DND-41 (cell line): ENCODE measurements at regions not wholly inside any gene's neighbourhood (a gene's known extent, or its start where the extent isn't known, plus 50 kb on each side); places are given as distances from the start of the nearest gene placed in this dataset.

Source experiments
- ATAC-seq: fragments of 200-7000 bp; cut with Tn5 transposase; 3 replicates; pipeline ENCODE4 v1.9.1; 2021; ENCODE audit warnings: low read depth; ENCODE audit not compliant: insufficient read depth
- DNase-seq: peaks from one replicate; pipeline ENCODE4 v3.0.0-alpha.2; 2020
- H2AFZ ChIP-seq: 2 replicates; pipeline ENCODE4 v1.6.0; 2012; ENCODE audit warnings: low read depth, low read length
- H3K27ac ChIP-seq: 2 replicates; pipeline ENCODE4 v1.5.1; 2012; ENCODE audit warnings: low read length, inconsistent platforms
- H3K27me3 ChIP-seq: fragments of 200-600 bp; sonication (generic); 2 replicates; pipeline ENCODE4 v1.6.0; 2012; ENCODE audit warnings: low read length, mild to moderate bottlenecking, inconsistent platforms; ENCODE audit not compliant: insufficient read depth, poor library complexity
- H3K36me3 ChIP-seq: 2 replicates; pipeline ENCODE4 v1.5.1; 2012; ENCODE audit warnings: low read length, inconsistent platforms; ENCODE audit not compliant: insufficient read depth
- H3K4me1 ChIP-seq: 2 replicates; pipeline ENCODE4 v1.5.1; 2012; ENCODE audit warnings: mild to moderate bottlenecking, low read length; ENCODE audit not compliant: insufficient read depth
- H3K4me2 ChIP-seq: 2 replicates; pipeline ENCODE4 v1.6.0; 2012; ENCODE audit warnings: mild to moderate bottlenecking, moderate library complexity, low read length, inconsistent platforms; ENCODE audit not compliant: insufficient read depth
- H3K4me3 ChIP-seq, 2 experiments: fragments of 200-600 bp in 1 of 2; shearing (Covaris generic) in 1 of 2; 2 replicates each; pipeline ENCODE4 v1.5.1; 2012 to 2016; ENCODE audit warnings: inconsistent platforms in 2 of 2, low read length in 2 of 2, mild to moderate bottlenecking in 2 of 2, low read depth in 1 of 2, moderate library complexity in 1 of 2
- H3K79me2 ChIP-seq: 2 replicates; pipeline ENCODE4 v1.6.0; 2012; ENCODE audit warnings: low read length, inconsistent platforms; ENCODE audit not compliant: insufficient read depth
- H3K9ac ChIP-seq: 2 replicates; pipeline ENCODE4 v1.6.0; 2012; ENCODE audit warnings: low read depth, mild to moderate bottlenecking, inconsistent platforms, low read length, moderate library complexity
- H3K9me3 ChIP-seq: 2 replicates; pipeline ENCODE4 v1.5.1; 2012; ENCODE audit warnings: low read length, moderate library complexity, mild to moderate bottlenecking, inconsistent platforms; ENCODE audit not compliant: insufficient read depth, severe bottlenecking
- H4K20me1 ChIP-seq: 2 replicates; pipeline ENCODE4 v1.6.0; 2012; ENCODE audit warnings: low read length; ENCODE audit not compliant: insufficient read depth
- EZH2 ChIP-seq: IDR thresholded peaks from 3 replicates; pipeline ENCODE4 v1.6.1; 2012; ENCODE audit warnings: borderline replicate concordance, low read depth, mild to moderate bottlenecking, moderate library complexity, low read length, inconsistent platforms; ENCODE audit not compliant: severe bottlenecking
- TF ChIP-seq, protein P1 (sequence below): IDR thresholded peaks from 2 replicates; pipeline ENCODE4 v1.5.1; 2012; ENCODE audit warnings: borderline replicate concordance, low read length, moderate library complexity, mild to moderate bottlenecking; ENCODE audit not compliant: poor library complexity, severe bottlenecking; ENCODE audit errors: extremely low read depth

DNA sequence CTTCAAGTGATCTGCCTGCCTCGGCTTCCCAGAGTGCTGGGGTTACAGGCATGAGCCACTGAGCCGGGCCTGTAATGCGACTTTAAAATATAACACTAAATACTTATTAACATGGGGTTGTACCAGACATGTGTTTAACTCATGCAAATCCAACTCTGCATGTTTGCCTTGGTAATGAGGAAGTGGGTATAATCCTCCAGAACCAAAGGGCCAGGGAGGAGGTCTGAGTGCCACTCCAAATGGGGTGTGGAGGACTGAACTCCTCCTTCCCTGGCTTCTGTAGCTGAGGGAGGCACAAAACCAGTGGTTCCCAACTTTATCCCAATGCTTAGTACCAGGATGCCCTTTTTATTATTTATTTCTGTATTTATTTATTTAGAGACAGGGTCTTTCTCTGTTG, 61.6 kb upstream of the MED13L start:
- Histone ChIP-seq H3K36me3 (no peaks in the 10 kb centered on the region), H3K4me3 (no peak overlapping the region), H3K4me2 (no peak overlapping the region), H4K20me1 (no peaks in the 10 kb centered on the region), H3K79me2 (no peaks in the 10 kb centered on the region), H3K9me3 (no peaks in the 10 kb centered on the region), H3K9ac (no peak overlapping the region), H2AFZ (no peak overlapping the region), H3K27me3 (no peaks in the 10 kb centered on the region), H3K4me1 (no peaks in the 10 kb centered on the region), H3K27ac (no peak overlapping the region)
- ATAC-seq, result no peak
- no peak for DNase-seq
- TF ChIP-seq EZH2, result no peak
- TF ChIP-seq, protein P1, sequence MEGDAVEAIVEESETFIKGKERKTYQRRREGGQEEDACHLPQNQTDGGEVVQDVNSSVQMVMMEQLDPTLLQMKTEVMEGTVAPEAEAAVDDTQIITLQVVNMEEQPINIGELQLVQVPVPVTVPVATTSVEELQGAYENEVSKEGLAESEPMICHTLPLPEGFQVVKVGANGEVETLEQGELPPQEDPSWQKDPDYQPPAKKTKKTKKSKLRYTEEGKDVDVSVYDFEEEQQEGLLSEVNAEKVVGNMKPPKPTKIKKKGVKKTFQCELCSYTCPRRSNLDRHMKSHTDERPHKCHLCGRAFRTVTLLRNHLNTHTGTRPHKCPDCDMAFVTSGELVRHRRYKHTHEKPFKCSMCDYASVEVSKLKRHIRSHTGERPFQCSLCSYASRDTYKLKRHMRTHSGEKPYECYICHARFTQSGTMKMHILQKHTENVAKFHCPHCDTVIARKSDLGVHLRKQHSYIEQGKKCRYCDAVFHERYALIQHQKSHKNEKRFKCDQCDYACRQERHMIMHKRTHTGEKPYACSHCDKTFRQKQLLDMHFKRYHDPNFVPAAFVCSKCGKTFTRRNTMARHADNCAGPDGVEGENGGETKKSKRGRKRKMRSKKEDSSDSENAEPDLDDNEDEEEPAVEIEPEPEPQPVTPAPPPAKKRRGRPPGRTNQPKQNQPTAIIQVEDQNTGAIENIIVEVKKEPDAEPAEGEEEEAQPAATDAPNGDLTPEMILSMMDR, result no peak

DNA sequence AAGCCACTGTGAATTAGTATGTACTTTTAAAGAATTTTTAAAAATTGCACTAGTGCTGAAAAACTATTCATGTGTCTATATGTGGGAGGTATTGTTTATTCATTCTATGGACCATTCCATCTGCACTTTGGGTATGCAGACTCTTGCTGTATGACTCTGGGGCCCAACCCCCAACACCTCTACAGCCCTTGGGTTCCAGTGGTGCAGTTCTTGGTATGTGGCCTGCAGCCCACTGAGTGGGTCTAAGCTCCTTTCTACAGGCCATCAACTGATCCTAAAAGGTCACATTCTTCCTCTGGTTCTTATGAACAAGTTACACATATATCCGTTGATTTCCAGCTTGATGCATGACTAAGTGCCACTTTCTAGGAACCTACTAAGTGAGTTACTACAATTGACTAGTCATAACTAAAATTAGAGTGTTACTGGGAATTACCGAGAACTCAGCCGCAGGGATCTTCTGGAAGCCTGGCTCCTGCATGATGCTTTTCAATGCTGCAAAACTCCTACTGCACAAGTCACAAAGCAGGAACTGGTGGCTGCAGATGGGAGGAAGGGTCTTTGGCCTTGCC, 62.4 kb upstream of the MED13L start:
- Histone ChIP-seq H3K27me3 (no peaks in the 10 kb centered on the region), H3K36me3 (no peaks in the 10 kb centered on the region), H3K27ac (no peak overlapping the region), H3K79me2 (no peaks in the 10 kb centered on the region), H2AFZ (no peak overlapping the region), H3K9ac (no peak overlapping the region), H3K4me3 (no peak overlapping the region), H3K4me2 (no peak overlapping the region), H3K4me1 (no peaks in the 10 kb centered on the region), H4K20me1 (no peaks in the 10 kb centered on the region), H3K9me3 (no peaks in the 10 kb centered on the region)
- TF ChIP-seq EZH2, result no peak
- TF ChIP-seq, protein P1, result no peak
- no peak for DNase-seq
- no peak for ATAC-seq

DNA sequence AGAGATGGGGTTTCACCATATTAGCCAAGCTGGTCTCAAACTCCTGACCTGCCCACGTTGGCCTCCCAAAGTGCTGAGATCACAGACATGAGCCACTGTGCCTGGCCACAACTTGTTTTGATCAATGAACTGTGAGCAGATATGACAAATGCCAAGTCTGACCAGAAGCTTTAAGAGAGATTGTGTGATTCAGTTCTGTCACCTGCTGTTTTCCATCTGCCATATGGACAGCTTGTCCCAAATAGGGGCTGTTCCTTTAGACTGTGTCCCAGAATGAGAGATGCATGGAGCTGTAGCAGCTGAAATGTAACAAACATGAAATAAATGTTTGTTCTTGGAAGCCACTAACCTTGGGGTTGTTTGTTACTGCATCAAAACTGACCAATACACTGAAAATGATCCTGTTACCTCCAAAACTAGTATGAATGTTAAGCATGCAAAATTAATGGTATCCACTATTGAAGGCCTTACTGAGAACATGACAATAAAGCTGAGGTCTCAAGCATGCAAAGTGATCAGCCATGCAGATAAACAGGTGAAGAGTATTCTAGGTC, 65.9 kb upstream of the MED13L start:
- Histone ChIP-seq H3K4me3 (no peak overlapping the region), H3K9ac (no peak overlapping the region), H3K4me1 (no peaks in the 10 kb centered on the region), H3K9me3 (no peaks in the 10 kb centered on the region), H4K20me1 (no peaks in the 10 kb centered on the region), H3K4me2 (no peak overlapping the region), H3K27me3 (no peaks in the 10 kb centered on the region), H3K27ac (no peak overlapping the region), H3K36me3 (no peaks in the 10 kb centered on the region), H3K79me2 (no peaks in the 10 kb centered on the region), H2AFZ (no peak overlapping the region)
- no peak for ATAC-seq
- no peak for DNase-seq
- TF ChIP-seq, protein P1, result no peak
- TF ChIP-seq EZH2, result no peak

DNA sequence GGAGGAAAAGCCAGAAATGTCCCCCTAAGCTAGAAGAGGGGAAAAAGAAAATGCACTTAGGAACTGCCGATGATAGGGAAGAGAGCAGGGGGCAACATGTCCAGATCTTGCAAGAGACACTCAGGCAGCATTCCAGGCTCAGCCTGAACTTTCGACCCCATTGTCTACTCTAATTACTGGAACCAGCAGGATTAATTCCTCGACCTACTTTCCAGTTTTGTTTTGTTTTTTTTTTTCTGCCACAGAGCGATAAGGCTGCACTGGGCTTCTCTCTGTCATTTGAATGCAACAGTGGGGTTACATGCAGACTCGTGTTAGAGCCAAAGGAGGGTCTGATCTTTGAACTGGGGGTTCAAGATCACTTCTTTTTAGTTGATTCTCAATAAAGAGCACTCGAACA, 68.7 kb upstream of the MED13L start:
- Histone ChIP-seq H3K79me2 (no peaks in the 10 kb centered on the region), H3K36me3 (no peaks in the 10 kb centered on the region), H3K4me3 (no peak overlapping the region), H3K9ac (no peak overlapping the region), H3K9me3 (no peaks in the 10 kb centered on the region), H3K4me1 (no peaks in the 10 kb centered on the region), H4K20me1 (no peaks in the 10 kb centered on the region), H2AFZ (no peak overlapping the region), H3K27me3 (no peaks in the 10 kb centered on the region), H3K27ac (no peak overlapping the region), H3K4me2 (no peak overlapping the region)
- no peak for TF ChIP-seq EZH2
- TF ChIP-seq, protein P1, result no peak
- no peak for DNase-seq
- ATAC-seq, result no peak
